OCI-LY3 (cell line): ENCODE measurements at regions not wholly inside any gene's neighbourhood (a gene's known extent, or its start where the extent isn't known, plus 50 kb on each side); places are given as distances from the start of the nearest gene placed in this dataset.
"Not testable (repeated sequence)": the region's sequence is repeated elsewhere in the genome, so short reads cannot be mapped to it uniquely, and the experiment has no call there.

Experiments used
- CTCF ChIP-seq: fragments of 200-600, 300-600 bp; sonication (generic); IDR thresholded peaks from 2 replicates; pipeline ENCODE4 v1.5.1; 2014; ENCODE audit warnings: antibody characterized with exemption, low read length, low read depth
- EZH2phosphoT487 ChIP-seq: fragments of 200-600 bp; shearing (Covaris generic); IDR thresholded peaks from 2 replicates; pipeline ENCODE4 v1.6.1; 2018; ENCODE audit warnings: antibody characterized with exemption, mixed run types, low read depth

DNA sequence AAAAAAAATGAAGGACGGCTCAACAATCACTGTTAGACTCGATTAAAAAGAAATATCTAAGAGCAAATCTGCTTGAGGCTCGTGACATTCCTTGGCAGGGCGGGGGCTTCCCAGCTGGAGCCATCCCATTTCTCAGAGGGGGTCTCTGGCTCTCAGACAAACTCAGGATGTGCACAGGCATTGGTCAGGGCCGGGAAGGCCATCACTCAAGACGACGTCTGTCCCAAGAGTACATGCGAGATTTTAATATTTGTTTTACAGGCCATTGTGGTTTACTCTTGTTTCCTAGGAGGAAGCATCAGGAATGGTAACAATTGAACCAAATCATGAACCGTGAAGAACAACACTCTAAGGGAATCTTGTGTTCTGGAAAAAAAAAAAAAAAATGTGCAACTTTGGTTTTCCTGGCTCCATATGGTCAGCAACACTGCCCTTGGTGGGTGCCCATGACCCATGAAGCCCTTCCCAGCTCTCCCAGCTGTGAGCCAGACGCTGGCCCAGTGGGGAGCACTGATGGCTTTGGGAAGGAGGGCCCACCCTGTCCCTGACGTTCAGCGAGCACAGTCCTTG lies 5454.6 kb upstream of the TPTE start:
- not testable (repeated sequence) for TF ChIP-seq CTCF, EZH2phosphoT487
